Adipocyte (in vitro differentiated cells): ENCODE measurements at regions not wholly inside any gene's neighbourhood (a gene's known extent, or its start where the extent isn't known, plus 50 kb on each side); places are given as distances from the start of the nearest gene placed in this dataset.
A peak's percentile ranks its signal among the peaks of the same experiment; 100 is the strongest.

Experiments
- DNase-seq: peaks from one replicate; pipeline ENCODE4 v3.0.0-alpha.2; 2015; ENCODE audit warnings: low read depth
- H3K27me3 ChIP-seq: replicated peaks from 2 replicates; pipeline ENCODE4 v1.7.0; 2013; ENCODE audit warnings: mild to moderate bottlenecking, low read length, moderate library complexity; ENCODE audit not compliant: control insufficient read depth, insufficient read depth
- H3K36me3 ChIP-seq: 2 replicates; pipeline ENCODE4 v1.7.0; 2013; ENCODE audit warnings: low read length, mild to moderate bottlenecking, moderate library complexity; ENCODE audit not compliant: control insufficient read depth, insufficient read depth, severe bottlenecking
- H3K4me1 ChIP-seq: 2 replicates; pipeline ENCODE4 v1.7.0; 2013; ENCODE audit warnings: mild to moderate bottlenecking, low read length, moderate library complexity; ENCODE audit not compliant: control insufficient read depth, insufficient read depth
- H3K4me3 ChIP-seq: 2 replicates; pipeline ENCODE4 v1.7.0; 2013; ENCODE audit warnings: mild to moderate bottlenecking, low read length, moderate library complexity
- H3K9ac ChIP-seq: 2 replicates; pipeline ENCODE4 v1.7.0; 2013; ENCODE audit warnings: mild to moderate bottlenecking, low read length, moderate library complexity
- H3K9me3 ChIP-seq: 2 replicates; pipeline ENCODE4 v1.7.0; 2013; ENCODE audit warnings: mild to moderate bottlenecking, low read length, moderate library complexity; ENCODE audit not compliant: control insufficient read depth

- Histone ChIP-seq H3K9ac (no peak overlapping the region), H3K4me3 (no peak overlapping the region), H3K9me3 (no peaks in the 10 kb centered on the region), H3K36me3 (peaks cover 96% of the 10 kb centered on the region), H3K27me3 (no peaks in the 10 kb centered on the region), H3K4me1 (no peaks in the 10 kb centered on the region)
- no peak for DNase-seq
Measured at GRCh38 chr15:62697636-62698035, 344.9 kb upstream of the TPM1 start.

- DNase-seq = no peak
- Histone ChIP-seq H3K4me3 (no peak overlapping the region), H3K9ac (no peak overlapping the region), H3K27me3 (no peaks in the 10 kb centered on the region), H3K4me1 (no peaks in the 10 kb centered on the region), H3K36me3 (peaks cover 96% of the 10 kb centered on the region), H3K9me3 (no peaks in the 10 kb centered on the region)
Measured at GRCh38 chr15:62698646-62699045, 343.9 kb upstream of the TPM1 start.

- Histone ChIP-seq H3K9me3 (no peaks in the 10 kb centered on the region), H3K36me3 (peaks cover 84% of the 10 kb centered on the region), H3K4me3 (no peak overlapping the region), H3K4me1 (no peaks in the 10 kb centered on the region), H3K9ac (no peak overlapping the region), H3K27me3 (no peaks in the 10 kb centered on the region)
- DNase-seq = peak; percentile 20
Measured at GRCh38 chr15:62706317-62706716, 336.2 kb upstream of the TPM1 start.

- DNase-seq = no peak
- Histone ChIP-seq H3K9me3 (no peaks in the 10 kb centered on the region), H3K27me3 (no peaks in the 10 kb centered on the region), H3K4me1 (no peaks in the 10 kb centered on the region), H3K4me3 (no peak overlapping the region), H3K36me3 (peaks cover 84% of the 10 kb centered on the region), H3K9ac (no peak overlapping the region)
Measured at GRCh38 chr15:62708470-62708869, 334.1 kb upstream of the TPM1 start.

GRCh38 chr15:62709261-62709660 is 333.3 kb upstream of the TPM1 start:
- Histone ChIP-seq H3K9ac (no peak overlapping the region), H3K4me1 (no peaks in the 10 kb centered on the region), H3K4me3 (no peak overlapping the region), H3K27me3 (no peaks in the 10 kb centered on the region), H3K36me3 (peaks cover 81% of the 10 kb centered on the region), H3K9me3 (no peaks in the 10 kb centered on the region)
- no peak for DNase-seq

- no peaks in the 10 kb centered on the region for H3K4me1 ChIP-seq
- no peaks in the 10 kb centered on the region for H3K9me3 ChIP-seq
- H3K27me3 ChIP-seq = no peaks in the 10 kb centered on the region
- no peak overlapping the region for H3K9ac ChIP-seq
- peak; percentile 18 for DNase-seq
- peaks cover 86% of the 10 kb centered on the region for H3K36me3 ChIP-seq
- H3K4me3 ChIP-seq = no peak overlapping the region
Measured at GRCh38 chr15:62711691-62712454, 330.7 kb upstream of the TPM1 start.

GRCh38 chr15:62712455-62712839 is 330.1 kb upstream of the TPM1 start:
- no peak overlapping the region for H3K4me3 ChIP-seq
- H3K36me3 ChIP-seq = peaks cover 86% of the 10 kb centered on the region
- no peaks in the 10 kb centered on the region for H3K9me3 ChIP-seq
- no peak for DNase-seq
- no peaks in the 10 kb centered on the region for H3K4me1 ChIP-seq
- no peak overlapping the region for H3K9ac ChIP-seq
- H3K27me3 ChIP-seq = no peaks in the 10 kb centered on the region

- no peak overlapping the region for H3K9ac ChIP-seq
- peaks cover 96% of the 10 kb centered on the region for H3K36me3 ChIP-seq
- no peaks in the 10 kb centered on the region for H3K27me3 ChIP-seq
- no peaks in the 10 kb centered on the region for H3K9me3 ChIP-seq
- H3K4me1 ChIP-seq = no peaks in the 10 kb centered on the region
- no peak for DNase-seq
- H3K4me3 ChIP-seq = no peak overlapping the region
Measured at GRCh38 chr15:62715946-62716345, 326.6 kb upstream of the TPM1 start.

- H3K9me3 ChIP-seq = no peaks in the 10 kb centered on the region
Measured at GRCh38 chr15:62717496-62717895, 325.1 kb upstream of the TPM1 start.

GRCh38 chr15:62719316-62719715 is 323.2 kb upstream of the TPM1 start:
- no peak overlapping the region for H3K4me3 ChIP-seq
- no peaks in the 10 kb centered on the region for H3K9me3 ChIP-seq
- peaks cover 92% of the 10 kb centered on the region for H3K36me3 ChIP-seq
- no peak overlapping the region for H3K9ac ChIP-seq
- no peaks in the 10 kb centered on the region for H3K27me3 ChIP-seq
- DNase-seq = peak; percentile 21
- no peaks in the 10 kb centered on the region for H3K4me1 ChIP-seq

More at GRCh38 chr15:62717496-62717895, 325.1 kb upstream of the TPM1 start:
- no peak overlapping the region for H3K9ac ChIP-seq
- H3K4me3 ChIP-seq = no peak overlapping the region
- H3K36me3 ChIP-seq = peaks cover 90% of the 10 kb centered on the region
- no peaks in the 10 kb centered on the region for H3K4me1 ChIP-seq
- DNase-seq = no peak
- H3K27me3 ChIP-seq = no peaks in the 10 kb centered on the region

GRCh38 chr15:62722237-62722636 is 320.3 kb upstream of the TPM1 start:
- Histone ChIP-seq H3K9me3 (no peaks in the 10 kb centered on the region), H3K36me3 (peaks cover 92% of the 10 kb centered on the region), H3K4me1 (no peaks in the 10 kb centered on the region), H3K4me3 (no peak overlapping the region), H3K27me3 (no peaks in the 10 kb centered on the region), H3K9ac (no peak overlapping the region)
- no peak for DNase-seq

- Histone ChIP-seq H3K4me3 (no peak overlapping the region), H3K9ac (no peak overlapping the region), H3K4me1 (peaks cover 4% of the 10 kb centered on the region), H3K27me3 (no peaks in the 10 kb centered on the region), H3K36me3 (peaks cover 86% of the 10 kb centered on the region), H3K9me3 (peaks cover 14% of the 10 kb centered on the region)
- DNase-seq = no peak
Measured at GRCh38 chr15:62726461-62726860, 316.1 kb upstream of the TPM1 start.
